Smooth muscle cell (in vitro differentiated cells): ENCODE measurements at regions not wholly inside any gene's neighbourhood (a gene's known extent, or its start where the extent isn't known, plus 50 kb on each side); places are given as distances from the start of the nearest gene placed in this dataset.

Experiments used
- DNase-seq: peaks from one replicate; lab custom pipeline; 2025; ENCODE audit not compliant: unreplicated experiment; lab: John Stamatoyannopoulos, UW
- H2AFZ ChIP-seq: fragments of 200-600 bp; sonication (generic); 2 replicates; pipeline ENCODE4 v1.6.0; 2016; ENCODE audit warnings: antibody characterized with exemption, low read depth, mild to moderate bottlenecking
- H3F3A ChIP-seq: fragments of 200-600 bp; sonication (generic); 2 replicates; pipeline ENCODE4 v1.6.0; 2017; ENCODE audit warnings: antibody characterized with exemption, low read depth
- H3K27ac ChIP-seq: fragments of 200-600 bp; sonication (generic); 2 replicates; pipeline ENCODE4 v1.5.1; 2016; ENCODE audit warnings: low read depth, mild to moderate bottlenecking
- H3K27me3 ChIP-seq: fragments of 200-600 bp; sonication (generic); 2 replicates; pipeline ENCODE4 v1.6.1; 2016; ENCODE audit warnings: low read depth, mild to moderate bottlenecking
- H3K36me3 ChIP-seq: fragments of 200-600 bp; sonication (generic); 2 replicates; pipeline ENCODE4 v1.5.1; 2016; ENCODE audit warnings: low read depth
- H3K4me1 ChIP-seq: fragments of 200-600 bp; sonication (generic); 2 replicates; pipeline ENCODE4 v1.5.1; 2016; ENCODE audit warnings: low read depth
- H3K4me2 ChIP-seq: fragments of 200-600 bp; sonication (generic); 2 replicates; pipeline ENCODE4 v1.6.0; 2016; ENCODE audit warnings: mild to moderate bottlenecking
- H3K4me3 ChIP-seq: fragments of 200-600 bp; sonication (generic); 2 replicates; pipeline ENCODE4 v1.5.1; 2016; ENCODE audit warnings: mild to moderate bottlenecking
- H3K79me2 ChIP-seq: fragments of 200-600 bp; sonication (generic); 2 replicates; pipeline ENCODE4 v1.6.0; 2016; ENCODE audit warnings: low read depth, mild to moderate bottlenecking
- H3K9ac ChIP-seq: fragments of 200-600 bp; sonication (generic); 2 replicates; pipeline ENCODE4 v1.6.0; 2016; ENCODE audit warnings: low read depth
- H3K9me3 ChIP-seq: fragments of 200-600 bp; sonication (generic); replicated peaks from 2 replicates; pipeline ENCODE4 v1.5.1; 2016; ENCODE audit warnings: low read depth
- H4K20me1 ChIP-seq: fragments of 200-600 bp; sonication (generic); 2 replicates; pipeline ENCODE4 v1.6.0; 2016; ENCODE audit warnings: low read depth
- WGBS: methylation state at CpG from one replicate; pipeline ENCODE4 v1.1.7; 2016; ENCODE audit warnings: low lambda C conversion rate; 5-methylcytosine and 5-hydroxymethylcytosine counted together
- TF ChIP-seq, protein P1 (sequence below): fragments of 200-600 bp; sonication (generic); IDR thresholded peaks from 2 replicates; pipeline ENCODE4 v1.5.1; 2017; ENCODE audit warnings: borderline replicate concordance, mild to moderate bottlenecking, antibody characterized with exemption; ENCODE audit not compliant: insufficient read depth, poor library complexity, severe bottlenecking

DNA sequence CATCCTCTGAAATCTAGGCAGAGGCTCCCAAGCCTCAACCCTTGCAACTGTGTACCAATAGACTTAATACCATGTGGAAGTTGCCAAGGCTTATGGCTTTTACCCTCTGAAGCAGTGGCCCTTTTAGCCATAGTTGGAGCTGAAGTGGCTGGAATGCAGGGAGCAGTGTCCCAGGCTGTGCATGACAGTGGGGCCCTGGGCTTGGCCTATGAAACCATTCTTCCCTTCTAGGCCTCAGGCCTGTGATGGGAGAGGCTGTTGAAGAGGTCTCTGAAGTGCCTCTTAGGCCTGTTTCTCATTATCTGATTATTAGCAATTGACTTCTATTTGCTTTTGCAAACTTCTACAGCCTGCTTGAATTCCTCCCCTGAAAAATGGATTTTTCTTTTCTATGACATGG, 612.7 kb upstream of the ZWINT start:
- H3K9me3 ChIP-seq, result no peaks in the 10 kb centered on the region
- no peaks in the 10 kb centered on the region for H4K20me1 ChIP-seq
- no peak overlapping the region for H3K27ac ChIP-seq
- no peaks in the 10 kb centered on the region for H3K27me3 ChIP-seq
- H3K36me3 ChIP-seq, result no peaks in the 10 kb centered on the region
- no peak overlapping the region for H3K4me3 ChIP-seq
- H3K79me2 ChIP-seq, result no peaks in the 10 kb centered on the region
- H2AFZ ChIP-seq, result no peak overlapping the region
- no peak overlapping the region for H3K9ac ChIP-seq
- H3F3A ChIP-seq, result no peaks in the 10 kb centered on the region
- no peak for DNase-seq
- TF ChIP-seq, protein P1, sequence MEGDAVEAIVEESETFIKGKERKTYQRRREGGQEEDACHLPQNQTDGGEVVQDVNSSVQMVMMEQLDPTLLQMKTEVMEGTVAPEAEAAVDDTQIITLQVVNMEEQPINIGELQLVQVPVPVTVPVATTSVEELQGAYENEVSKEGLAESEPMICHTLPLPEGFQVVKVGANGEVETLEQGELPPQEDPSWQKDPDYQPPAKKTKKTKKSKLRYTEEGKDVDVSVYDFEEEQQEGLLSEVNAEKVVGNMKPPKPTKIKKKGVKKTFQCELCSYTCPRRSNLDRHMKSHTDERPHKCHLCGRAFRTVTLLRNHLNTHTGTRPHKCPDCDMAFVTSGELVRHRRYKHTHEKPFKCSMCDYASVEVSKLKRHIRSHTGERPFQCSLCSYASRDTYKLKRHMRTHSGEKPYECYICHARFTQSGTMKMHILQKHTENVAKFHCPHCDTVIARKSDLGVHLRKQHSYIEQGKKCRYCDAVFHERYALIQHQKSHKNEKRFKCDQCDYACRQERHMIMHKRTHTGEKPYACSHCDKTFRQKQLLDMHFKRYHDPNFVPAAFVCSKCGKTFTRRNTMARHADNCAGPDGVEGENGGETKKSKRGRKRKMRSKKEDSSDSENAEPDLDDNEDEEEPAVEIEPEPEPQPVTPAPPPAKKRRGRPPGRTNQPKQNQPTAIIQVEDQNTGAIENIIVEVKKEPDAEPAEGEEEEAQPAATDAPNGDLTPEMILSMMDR, result no peak
- no peaks in the 10 kb centered on the region for H3K4me1 ChIP-seq
- H3K4me2 ChIP-seq, result no peak overlapping the region

DNA sequence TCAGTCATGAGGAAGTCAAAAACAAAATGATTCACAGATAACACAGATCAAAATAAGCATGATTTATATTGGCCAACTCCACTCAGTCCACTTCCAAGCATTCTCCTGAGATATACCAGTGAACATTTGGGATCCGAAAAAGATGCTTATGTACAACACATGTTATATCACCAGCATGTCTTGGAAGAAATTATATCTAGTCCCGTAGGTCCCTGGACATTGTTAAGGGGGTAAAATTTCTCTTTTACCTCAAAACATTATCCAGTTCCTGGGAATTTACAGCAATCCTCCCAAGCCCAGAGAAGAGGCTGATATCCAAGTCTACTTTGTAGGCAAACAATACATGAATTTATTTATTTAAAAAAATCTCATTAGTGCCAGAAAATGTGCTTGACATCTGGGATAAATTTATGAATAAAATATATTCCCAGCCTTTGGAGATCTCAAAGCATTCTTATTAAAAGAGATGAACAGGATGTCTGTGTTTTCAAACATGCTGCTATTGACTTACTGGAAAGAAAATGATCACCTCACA, 582.2 kb upstream of the ZWINT start:
- Histone ChIP-seq H3K4me1 (no peaks in the 10 kb centered on the region), H3K27ac (no peak overlapping the region), H2AFZ (no peak overlapping the region), H3F3A (no peaks in the 10 kb centered on the region), H3K27me3 (no peaks in the 10 kb centered on the region), H3K9ac (no peak overlapping the region), H3K4me2 (no peak overlapping the region), H3K36me3 (no peaks in the 10 kb centered on the region), H4K20me1 (no peaks in the 10 kb centered on the region), H3K79me2 (no peaks in the 10 kb centered on the region), H3K9me3 (no peaks in the 10 kb centered on the region), H3K4me3 (no peak overlapping the region)
- no peak for DNase-seq
- 89% methylated on average over 2 of the region's 2 CpGs for WGBS
- TF ChIP-seq, protein P1, result no peak

DNA sequence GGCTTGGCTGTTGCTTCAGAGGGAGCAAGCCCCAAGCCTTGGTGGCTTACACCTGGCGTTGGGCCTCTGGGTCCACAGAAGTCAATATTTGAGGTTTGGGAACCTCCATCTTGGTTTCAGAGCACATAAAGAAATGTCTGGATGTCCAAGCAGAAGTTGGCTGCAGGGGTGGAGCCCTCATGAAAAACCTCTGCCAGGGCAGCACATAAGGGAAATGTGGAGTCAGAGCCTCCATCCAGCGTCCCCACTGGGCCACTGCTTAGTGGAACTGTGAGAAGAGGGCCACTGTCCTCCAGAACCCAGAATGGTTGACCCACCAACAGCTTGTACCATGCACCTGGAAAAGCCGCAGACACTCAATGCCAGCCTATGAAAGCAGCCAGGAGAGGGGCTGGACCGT, 573.5 kb upstream of the ZWINT start:
- no peaks in the 10 kb centered on the region for H3K79me2 ChIP-seq
- no peak overlapping the region for H3K9ac ChIP-seq
- no peaks in the 10 kb centered on the region for H3K4me1 ChIP-seq
- no peak overlapping the region for H3K27ac ChIP-seq
- H3K4me2 ChIP-seq, result no peak overlapping the region
- H3K9me3 ChIP-seq, result no peaks in the 10 kb centered on the region
- no peak overlapping the region for H3K4me3 ChIP-seq
- no peaks in the 10 kb centered on the region for H3K27me3 ChIP-seq
- DNase-seq, result no peak
- H2AFZ ChIP-seq, result no peak overlapping the region
- no peaks in the 10 kb centered on the region for H3K36me3 ChIP-seq
- 95% methylated on average over 4 of the region's 4 CpGs for WGBS
- TF ChIP-seq, protein P1, result no peak
- H3F3A ChIP-seq, result no peaks in the 10 kb centered on the region
- no peaks in the 10 kb centered on the region for H4K20me1 ChIP-seq

DNA sequence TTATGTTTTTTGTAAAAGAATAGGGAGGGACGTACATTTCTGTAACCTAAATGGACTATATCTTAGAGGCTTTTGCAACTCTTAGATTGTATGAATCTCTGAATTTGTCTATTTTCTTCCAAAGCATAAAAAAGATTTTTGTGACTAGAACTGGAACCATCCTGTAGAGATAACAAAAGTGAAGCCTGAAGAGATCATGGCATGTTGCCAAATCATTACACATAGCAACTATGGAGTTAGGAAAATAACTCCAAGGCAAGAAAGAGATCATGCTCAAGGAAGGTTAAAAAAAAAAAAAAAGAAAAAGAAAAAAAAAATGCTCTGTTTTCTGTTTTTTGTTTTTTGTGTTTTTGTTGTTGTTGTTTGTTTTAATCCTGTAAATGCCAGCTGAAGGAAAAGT, 567.7 kb upstream of the ZWINT start:
- no peak overlapping the region for H3K4me2 ChIP-seq
- H3F3A ChIP-seq, result no peaks in the 10 kb centered on the region
- no peaks in the 10 kb centered on the region for H3K36me3 ChIP-seq
- H3K9me3 ChIP-seq, result no peaks in the 10 kb centered on the region
- H3K4me1 ChIP-seq, result no peaks in the 10 kb centered on the region
- H3K79me2 ChIP-seq, result no peaks in the 10 kb centered on the region
- no peaks in the 10 kb centered on the region for H3K27me3 ChIP-seq
- no peak overlapping the region for H2AFZ ChIP-seq
- 90% methylated on average over 1 of the region's 1 CpG for WGBS
- no peak overlapping the region for H3K27ac ChIP-seq
- no peak overlapping the region for H3K9ac ChIP-seq
- no peaks in the 10 kb centered on the region for H4K20me1 ChIP-seq
- H3K4me3 ChIP-seq, result no peak overlapping the region
- TF ChIP-seq, protein P1, result no peak
- no peak for DNase-seq
